ENCODE measurements at regions not wholly inside any gene's neighbourhood (a gene's known extent, or its start where the extent isn't known, plus 50 kb on each side); places are given as distances from the start of the nearest gene placed in this dataset.

DNA sequence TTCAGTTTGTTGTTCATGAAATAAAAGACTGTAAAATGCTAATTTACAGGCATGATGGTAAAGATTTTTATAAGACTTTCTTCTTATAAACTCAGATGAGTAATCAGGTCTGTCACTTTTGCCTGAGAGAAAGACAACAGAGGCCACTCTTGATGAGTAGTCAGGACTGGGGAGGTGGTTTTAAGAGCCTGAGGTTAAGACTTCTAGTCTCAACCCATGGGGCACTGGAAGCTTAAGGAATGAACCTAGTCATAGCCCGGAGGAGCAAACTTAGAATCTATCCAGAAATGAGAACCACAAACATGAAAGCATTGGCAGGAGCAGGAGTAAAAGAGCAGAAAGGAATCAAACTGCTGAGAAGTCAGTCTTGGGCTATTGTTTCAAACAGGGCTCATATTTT lies 846.3 kb upstream of the ARPP21 start:
- H3K9me3 ChIP-seq (replicated peaks; ENCODE audit: control insufficient read depth, insufficient read depth, low read length): no peaks in the 10 kb centered on the region
- H3K27me3 ChIP-seq (ENCODE audit: control insufficient read depth in 2 of 2, insufficient read depth in 2 of 2, low read length in 2 of 2): no peaks in the 10 kb centered on the region
- H4K20me1 ChIP-seq (replicated peaks; ENCODE audit: control insufficient read depth, extremely low read depth, insufficient read depth, low read length): no peaks in the 10 kb centered on the region
- dilution Hi-C loops (cut with MboI; ENCODE audit: extremely low pct_ligation_motif_present, low sequenced_read_pairs): no loop called here
- no peak overlapping the region for H3K4me3 ChIP-seq (replicated peaks in 1 of 3; ENCODE audit: insufficient read depth in 1 of 3, low read depth in 1 of 3, low read length in 3 of 3)
- H2AFZ ChIP-seq (ENCODE audit: low read depth, low read length): no peak overlapping the region
- CTCF ChIA-PET: no interaction called here
- no peaks in the 10 kb centered on the region for H3K79me2 ChIP-seq (ENCODE audit: control insufficient read depth, insufficient read depth, low read length)
- no peak overlapping the region for H3K27ac ChIP-seq (ENCODE audit: insufficient read depth, low read depth, low read length)
- no peak for TF ChIP-seq MYC (IDR thresholded peaks at IDR 0.05; ENCODE audit: low read depth, low read length)
- TF ChIP-seq JUN (IDR thresholded peaks at IDR 0.05; ENCODE audit: borderline replicate concordance, insufficient read depth, insufficient read length, low read depth): no peak
- TF ChIP-seq, protein P1, sequence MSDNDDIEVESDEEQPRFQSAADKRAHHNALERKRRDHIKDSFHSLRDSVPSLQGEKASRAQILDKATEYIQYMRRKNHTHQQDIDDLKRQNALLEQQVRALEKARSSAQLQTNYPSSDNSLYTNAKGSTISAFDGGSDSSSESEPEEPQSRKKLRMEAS (IDR thresholded peaks at IDR 0.05; ENCODE audit: insufficient read depth, insufficient read length): no peak
- no peak for TF ChIP-seq FOS (IDR thresholded peaks at IDR 0.05; ENCODE audit: borderline replicate concordance, insufficient read depth, low read length)
- no peaks in the 10 kb centered on the region for H3K36me3 ChIP-seq (ENCODE audit: control insufficient read depth in 2 of 2, extremely low read depth in 1 of 2, insufficient read depth in 2 of 2, low read length in 2 of 2)
- intact Hi-C loops (cut with micrococcal nuclease): no loop called here
- H3K4me2 ChIP-seq (ENCODE audit: insufficient read depth, low read length): no peak overlapping the region
- no peaks in the 10 kb centered on the region for H3K4me1 ChIP-seq (ENCODE audit: control insufficient read depth, extremely low read depth, insufficient read depth, low read length)
- POLR2A ChIA-PET: no interaction called here
- DNase-seq (ENCODE audit: low read depth, low spot score) (no peak), FAIRE-seq (no peak)
- no peak overlapping the region for H3K9ac ChIP-seq (replicated peaks; ENCODE audit: extremely low read depth, insufficient read depth, low read length)
- no peaks in the 10 kb centered on the region for H3K9me1 ChIP-seq (replicated peaks; ENCODE audit: control insufficient read depth, extremely low read depth, insufficient read depth, low read length)
- no TSS peak for BruUV-seq (replicated peaks)

DNA sequence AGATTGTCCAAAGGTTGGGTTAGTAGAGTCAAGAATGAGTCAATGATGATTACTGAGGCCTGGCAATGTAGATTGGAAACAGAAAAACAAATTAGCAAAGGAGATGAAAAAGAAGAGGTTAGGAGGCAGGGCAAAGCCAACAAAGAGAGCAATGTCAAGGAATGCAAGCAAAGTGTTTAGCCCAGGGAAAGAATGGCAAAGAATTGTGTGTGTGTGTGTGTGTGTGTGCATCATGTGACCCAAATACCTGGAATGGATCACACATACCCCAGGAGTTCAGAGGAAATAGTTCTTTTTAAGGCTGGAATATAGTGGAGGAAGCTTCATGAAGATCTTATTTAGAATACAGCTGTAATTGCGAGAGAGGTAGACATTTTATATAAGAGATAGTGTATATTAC lies 831.7 kb upstream of the ARPP21 start:
- dilution Hi-C loops (cut with MboI; ENCODE audit: extremely low pct_ligation_motif_present, low sequenced_read_pairs): no loop called here

More for the DNA sequence above, 831.7 kb upstream of the ARPP21 start:
- Histone ChIP-seq H3K4me2 (ENCODE audit: insufficient read depth, low read length) (no peak overlapping the region), H3K27ac (ENCODE audit: insufficient read depth, low read depth, low read length) (no peak overlapping the region), H2AFZ (ENCODE audit: low read depth, low read length) (no peak overlapping the region), H3K27me3 (ENCODE audit: control insufficient read depth in 2 of 2, insufficient read depth in 2 of 2, low read length in 2 of 2) (no peaks in the 10 kb centered on the region), H3K36me3 (ENCODE audit: control insufficient read depth in 2 of 2, extremely low read depth in 1 of 2, insufficient read depth in 2 of 2, low read length in 2 of 2) (no peaks in the 10 kb centered on the region), H3K4me1 (ENCODE audit: control insufficient read depth, extremely low read depth, insufficient read depth, low read length) (no peaks in the 10 kb centered on the region), H3K9me1 (replicated peaks; ENCODE audit: control insufficient read depth, extremely low read depth, insufficient read depth, low read length) (no peaks in the 10 kb centered on the region), H3K9me3 (replicated peaks; ENCODE audit: control insufficient read depth, insufficient read depth, low read length) (no peaks in the 10 kb centered on the region), H3K79me2 (ENCODE audit: control insufficient read depth, insufficient read depth, low read length) (no peaks in the 10 kb centered on the region), H4K20me1 (replicated peaks; ENCODE audit: control insufficient read depth, extremely low read depth, insufficient read depth, low read length) (no peaks in the 10 kb centered on the region), H3K9ac (replicated peaks; ENCODE audit: extremely low read depth, insufficient read depth, low read length) (no peak overlapping the region), H3K4me3 (replicated peaks in 1 of 3; ENCODE audit: insufficient read depth in 1 of 3, low read depth in 1 of 3, low read length in 3 of 3) (no peak overlapping the region)
- ChIA-PET CTCF (interaction anchor here (1.0 kb wide), 1 partner anchor 14 kb away, joined by 3 read pairs; no protein-coding TSS in a partner anchor), POLR2A (no interaction called here)
- no TSS peak for BruUV-seq (replicated peaks)
- no peak for DNase-seq (ENCODE audit: low read depth, low spot score)
- TF ChIP-seq, protein P2, sequence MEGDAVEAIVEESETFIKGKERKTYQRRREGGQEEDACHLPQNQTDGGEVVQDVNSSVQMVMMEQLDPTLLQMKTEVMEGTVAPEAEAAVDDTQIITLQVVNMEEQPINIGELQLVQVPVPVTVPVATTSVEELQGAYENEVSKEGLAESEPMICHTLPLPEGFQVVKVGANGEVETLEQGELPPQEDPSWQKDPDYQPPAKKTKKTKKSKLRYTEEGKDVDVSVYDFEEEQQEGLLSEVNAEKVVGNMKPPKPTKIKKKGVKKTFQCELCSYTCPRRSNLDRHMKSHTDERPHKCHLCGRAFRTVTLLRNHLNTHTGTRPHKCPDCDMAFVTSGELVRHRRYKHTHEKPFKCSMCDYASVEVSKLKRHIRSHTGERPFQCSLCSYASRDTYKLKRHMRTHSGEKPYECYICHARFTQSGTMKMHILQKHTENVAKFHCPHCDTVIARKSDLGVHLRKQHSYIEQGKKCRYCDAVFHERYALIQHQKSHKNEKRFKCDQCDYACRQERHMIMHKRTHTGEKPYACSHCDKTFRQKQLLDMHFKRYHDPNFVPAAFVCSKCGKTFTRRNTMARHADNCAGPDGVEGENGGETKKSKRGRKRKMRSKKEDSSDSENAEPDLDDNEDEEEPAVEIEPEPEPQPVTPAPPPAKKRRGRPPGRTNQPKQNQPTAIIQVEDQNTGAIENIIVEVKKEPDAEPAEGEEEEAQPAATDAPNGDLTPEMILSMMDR (IDR thresholded peaks at IDR 0.05; ENCODE audit: extremely low read depth in 1 of 2, insufficient read depth in 1 of 2, low read depth in 1 of 2, low read length in 2 of 2): no peak
- TF ChIP-seq POLR2AphosphoS5 (IDR thresholded peaks at IDR 0.05; ENCODE audit: insufficient read depth, low read depth, low read length) (no peak), JUN (IDR thresholded peaks at IDR 0.05; ENCODE audit: borderline replicate concordance, insufficient read depth, insufficient read length, low read depth) (no peak), FOS (IDR thresholded peaks at IDR 0.05; ENCODE audit: borderline replicate concordance, insufficient read depth, low read length) (no peak), MYC (IDR thresholded peaks at IDR 0.05; ENCODE audit: low read depth, low read length) (no peak), GATA2 (IDR thresholded peaks at IDR 0.05; ENCODE audit: insufficient read depth, insufficient read length, low read depth, low read length) (no peak), POLR2A (IDR thresholded peaks at IDR 0.05; ENCODE audit: low read depth, low read length) (no peak), EZH2 (IDR thresholded peaks at IDR 0.05; ENCODE audit: borderline replicate concordance, low read depth, low read length, severe bottlenecking) (no peak)
- TF ChIP-seq, protein P1 (IDR thresholded peaks at IDR 0.05; ENCODE audit: insufficient read depth, insufficient read length): no peak
- intact Hi-C loops (cut with micrococcal nuclease): no loop called here
- FAIRE-seq: no peak

Measured in endothelial cell of umbilical vein (primary cell).